HG03457 (cell line): ENCODE measurements at regions not wholly inside any gene's neighbourhood (a gene's known extent, or its start where the extent isn't known, plus 50 kb on each side); places are given as distances from the start of the nearest gene placed in this dataset.
"Not testable (repeated sequence)": the region's sequence is repeated elsewhere in the genome, so short reads cannot be mapped to it uniquely, and the experiment has no call there.

Experiments
- ATAC-seq: cut with Tn5 transposase; IDR thresholded peaks from one replicate; pipeline ENCODE4 v1.9.1; 2021; ENCODE audit warnings: moderate number of reproducible peaks; ENCODE audit not compliant: unreplicated experiment

DNA sequence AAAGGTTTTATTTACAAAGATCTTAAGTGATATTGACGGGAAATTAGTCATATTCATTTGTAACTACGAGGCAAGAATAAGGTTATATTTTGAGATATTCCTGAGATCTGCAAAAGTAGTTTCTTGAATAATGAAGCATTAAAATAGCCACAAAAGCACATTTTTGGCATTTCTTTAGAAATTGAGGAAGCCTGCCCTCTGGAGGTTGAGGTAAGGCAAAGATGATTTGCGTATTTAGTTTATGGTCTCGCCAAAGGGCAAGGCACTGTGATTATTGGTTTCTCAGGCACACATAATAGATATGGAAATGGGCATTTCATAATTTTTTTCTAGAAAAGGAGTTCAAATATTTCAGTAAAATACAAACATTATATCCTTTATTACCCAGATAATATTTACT lies 143.7 kb upstream of the RPRM start:
- ATAC-seq: no peak

- ATAC-seq: no peak
Measured at GRCh38 chr2:153623020-153623419, 144.5 kb upstream of the RPRM start.

- ATAC-seq: no peak
Measured at GRCh38 chr2:153626676-153627075, 148.1 kb upstream of the RPRM start.

DNA sequence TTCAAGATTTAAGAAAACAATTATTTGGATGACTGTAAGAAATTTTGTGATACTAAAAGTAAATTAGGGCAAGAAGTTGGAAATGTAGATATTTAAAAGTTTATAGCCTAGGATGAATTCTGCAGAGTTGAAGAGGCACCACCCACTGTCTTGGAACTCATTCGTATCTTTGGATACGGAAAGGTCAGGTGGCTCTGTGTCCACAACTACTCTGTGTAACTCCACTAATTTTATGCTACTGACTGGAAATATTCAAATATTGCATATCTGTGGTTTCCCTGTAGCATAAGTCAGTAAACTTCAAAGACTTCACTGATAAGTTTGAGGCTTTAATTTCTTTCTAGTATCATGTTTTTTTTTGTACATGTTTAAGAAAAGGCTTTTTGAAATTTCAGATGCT lies 156.9 kb upstream of the RPRM start:
- ATAC-seq: no peak

DNA sequence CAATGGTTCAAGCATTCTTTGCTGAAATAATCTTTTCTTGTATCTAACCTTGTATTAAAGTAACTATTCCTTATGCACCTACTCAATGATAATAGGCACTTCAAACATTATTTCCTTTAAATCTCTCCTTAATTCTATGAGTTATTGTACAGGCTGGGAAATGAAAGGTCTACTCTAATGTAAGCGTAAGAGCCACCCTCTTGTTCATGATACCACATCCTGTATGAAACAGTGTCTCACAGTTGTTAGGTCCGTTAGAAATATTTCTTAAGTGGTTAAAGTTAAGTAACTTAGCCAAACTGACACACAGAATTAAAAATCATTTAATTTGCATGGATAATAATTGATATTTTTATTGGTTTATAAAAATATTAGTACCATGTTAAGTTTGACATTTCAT lies 162.5 kb upstream of the RPRM start:
- no peak for ATAC-seq

- ATAC-seq: no peak
Measured at GRCh38 chr2:153644955-153645354, 166.4 kb upstream of the RPRM start.

GRCh38 chr2:153645599-153645998 lies 167.0 kb upstream of the RPRM start:
- no peak for ATAC-seq

- ATAC-seq: no peak
Measured at GRCh38 chr2:153657651-153658050, 179.1 kb upstream of the RPRM start.

GRCh38 chr2:153661801-153662200 lies 183.2 kb upstream of the RPRM start:
- no peak for ATAC-seq

- ATAC-seq: no peak
Measured at GRCh38 chr2:153663371-153663770, 184.8 kb upstream of the RPRM start.

GRCh38 chr2:153664009-153664408 lies 185.4 kb upstream of the RPRM start:
- ATAC-seq: not testable (repeated sequence)

DNA sequence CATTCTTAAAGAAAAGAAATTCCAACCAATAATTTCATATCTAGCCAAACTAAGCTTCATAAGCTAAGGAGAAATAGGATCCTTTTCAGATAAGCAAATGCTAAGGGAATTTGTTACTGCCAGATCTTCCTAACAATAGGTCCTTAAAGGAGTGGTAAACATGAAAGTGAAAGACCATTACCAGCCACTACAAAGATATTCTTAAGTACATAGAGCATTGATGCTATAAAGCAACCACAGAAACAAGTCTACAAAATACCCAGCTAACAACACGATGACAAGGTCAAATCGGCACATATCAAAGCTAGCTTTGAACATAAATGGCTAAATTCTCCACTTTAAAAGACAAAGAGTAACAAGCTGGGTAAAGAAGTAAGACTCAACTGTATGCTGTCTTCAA lies 188.9 kb upstream of the RPRM start:
- ATAC-seq: no peak

DNA sequence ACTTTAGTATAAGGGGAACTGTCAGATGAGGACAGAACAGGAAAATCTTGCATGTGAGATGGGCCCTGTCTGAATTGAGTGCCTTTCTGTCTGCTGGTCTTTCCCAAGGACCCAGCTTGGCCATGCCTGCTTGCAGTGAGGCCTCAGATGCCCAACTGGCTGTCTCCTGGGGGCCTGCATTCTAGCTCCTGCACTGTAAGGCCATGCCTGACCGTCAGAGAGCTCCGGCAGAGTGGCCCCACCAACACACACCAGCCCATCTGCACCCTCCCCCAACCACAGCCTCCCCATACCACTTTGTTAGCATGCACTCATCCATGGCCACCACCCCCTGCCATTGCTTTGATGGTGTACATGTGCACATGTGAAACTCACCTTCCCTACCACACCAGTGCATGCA lies 190.4 kb upstream of the RPRM start:
- ATAC-seq: no peak

DNA sequence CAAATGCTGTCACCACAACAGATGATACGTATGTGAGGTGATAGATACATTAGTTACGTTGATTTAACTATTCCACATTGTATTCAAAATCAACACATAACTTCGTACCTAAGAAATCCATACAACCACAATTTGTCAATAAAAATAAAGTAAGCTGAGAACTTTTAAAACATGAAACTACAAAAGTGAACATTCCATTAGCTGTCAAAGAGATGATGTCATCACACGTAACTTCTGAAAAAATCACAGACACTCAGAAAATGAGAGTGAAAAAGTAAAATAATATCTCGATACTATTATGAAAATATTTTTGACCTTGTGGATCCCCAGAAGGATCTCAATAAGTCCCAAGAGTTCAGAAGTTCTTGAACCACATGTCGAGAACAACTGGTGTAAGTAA lies 161.6 kb upstream of the GALNT13 start:
- no peak for ATAC-seq

DNA sequence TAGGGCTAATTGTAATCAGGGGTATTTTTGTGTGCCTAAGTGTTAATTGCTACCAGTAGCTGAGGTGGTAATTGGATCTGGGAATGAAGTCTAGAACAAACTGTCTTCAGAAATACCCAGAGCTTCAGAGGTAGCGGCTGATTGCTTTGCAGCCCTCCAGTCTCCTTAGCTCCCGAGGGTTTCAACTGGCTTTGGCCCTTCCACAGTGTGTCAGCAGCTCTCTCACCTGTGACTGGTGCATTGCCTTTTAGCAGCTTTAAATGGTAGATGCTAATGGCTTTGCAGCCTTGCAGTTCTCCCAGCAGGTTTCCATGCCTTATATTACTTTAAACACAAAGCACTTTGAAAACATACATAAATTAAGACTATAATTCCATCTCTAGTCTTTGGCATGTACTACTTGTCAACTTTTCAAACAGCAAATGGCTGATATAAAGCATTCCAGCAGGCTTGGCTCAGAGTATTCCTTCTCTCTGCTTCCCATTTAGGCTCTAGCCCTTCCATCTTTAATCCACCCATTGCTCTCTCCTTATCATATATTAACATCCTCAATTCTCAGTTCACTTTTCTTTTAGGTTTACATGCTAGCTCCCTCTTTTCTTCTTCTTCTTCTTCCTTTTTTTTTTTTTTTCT lies 156.4 kb upstream of the GALNT13 start:
- no peak for ATAC-seq

- ATAC-seq: no peak
Measured at GRCh38 chr2:153717060-153717459, 154.7 kb upstream of the GALNT13 start.

- ATAC-seq: no peak
Measured at GRCh38 chr2:153739394-153739793, 132.3 kb upstream of the GALNT13 start.

DNA sequence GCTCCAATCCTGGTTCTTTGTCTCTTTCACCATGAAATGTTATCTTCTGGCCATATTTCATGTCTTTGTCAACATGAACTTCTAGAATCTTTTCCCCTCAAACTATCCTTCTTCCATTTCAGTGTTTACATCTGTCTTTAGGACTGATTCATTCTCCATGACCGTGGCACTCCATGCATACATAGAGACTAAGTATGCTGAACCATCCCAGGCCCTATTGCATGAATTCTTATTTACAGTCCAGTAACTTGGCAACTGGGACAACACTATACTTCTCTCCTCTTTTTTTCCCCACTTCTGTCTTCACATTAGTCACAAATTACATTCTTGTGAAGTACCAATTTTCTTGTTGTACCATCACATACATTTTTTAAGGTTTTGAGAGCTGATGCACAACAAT lies 109.8 kb upstream of the GALNT13 start:
- no peak for ATAC-seq

DNA sequence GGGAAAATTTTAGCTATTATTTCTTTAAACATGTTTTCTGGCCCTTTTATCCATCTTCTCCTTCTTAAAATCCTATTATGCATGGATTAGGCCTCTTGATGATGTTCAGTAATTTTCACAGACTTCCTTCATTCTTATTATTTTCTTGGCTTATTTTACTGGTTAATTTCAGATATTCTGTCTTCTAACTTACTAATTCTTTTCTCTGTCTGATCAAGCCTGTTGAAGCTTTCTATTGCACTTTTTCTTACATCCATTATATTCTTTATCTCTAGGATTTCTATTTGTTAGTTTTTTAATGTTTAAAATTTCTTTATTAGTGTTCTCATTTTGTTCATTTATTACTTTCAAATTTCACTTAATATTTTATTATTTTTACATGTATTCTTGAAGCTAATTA lies 105.3 kb upstream of the GALNT13 start:
- ATAC-seq: no peak

DNA sequence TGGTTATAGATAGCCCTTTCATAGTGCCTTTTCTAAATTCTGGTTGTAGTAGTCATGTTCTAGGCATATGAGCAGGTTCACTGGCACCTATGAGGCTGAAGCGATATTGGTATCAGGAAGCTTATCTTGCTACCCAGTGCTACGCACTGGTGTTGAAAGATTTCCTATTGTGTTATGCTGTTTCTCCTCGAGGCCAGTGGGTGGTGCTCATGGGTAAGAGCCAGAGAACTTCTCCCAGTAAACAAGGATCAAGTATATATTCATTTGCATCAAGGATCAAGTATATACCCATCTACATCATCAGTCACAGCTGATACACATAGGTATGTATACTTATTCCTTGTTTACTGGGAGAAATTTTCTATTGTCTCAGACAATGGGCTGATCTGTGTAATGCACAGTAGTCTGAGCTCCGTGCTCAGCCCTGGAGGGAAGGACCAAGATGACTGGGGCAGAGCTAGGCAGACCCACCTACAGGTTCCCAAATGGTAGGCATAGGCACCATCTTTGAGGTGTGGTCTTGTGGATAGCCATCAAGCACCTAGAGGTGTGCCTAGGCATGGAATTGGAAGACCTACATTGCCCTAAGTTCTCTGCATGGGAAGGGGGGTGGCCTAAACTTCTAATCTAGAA lies 101.2 kb upstream of the GALNT13 start:
- ATAC-seq: no peak

DNA sequence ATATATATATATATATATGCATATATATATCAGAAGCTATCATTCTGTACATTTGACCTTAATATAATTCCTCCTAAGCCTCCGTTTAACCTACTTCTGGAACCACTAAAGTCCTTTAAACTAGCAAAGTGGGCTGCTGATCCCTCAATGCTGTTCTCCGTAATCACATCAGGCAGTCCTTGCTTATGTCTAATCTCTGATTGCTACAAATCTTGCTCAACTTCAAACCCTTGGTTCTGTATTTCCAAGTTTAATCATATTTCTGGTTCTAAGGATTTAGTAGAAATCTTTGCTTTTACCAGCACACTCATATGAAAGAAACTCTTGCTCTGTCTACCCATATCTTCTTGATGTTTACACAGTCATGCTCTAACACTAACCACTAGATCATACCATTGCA lies 91.5 kb upstream of the GALNT13 start:
- ATAC-seq: no peak

DNA sequence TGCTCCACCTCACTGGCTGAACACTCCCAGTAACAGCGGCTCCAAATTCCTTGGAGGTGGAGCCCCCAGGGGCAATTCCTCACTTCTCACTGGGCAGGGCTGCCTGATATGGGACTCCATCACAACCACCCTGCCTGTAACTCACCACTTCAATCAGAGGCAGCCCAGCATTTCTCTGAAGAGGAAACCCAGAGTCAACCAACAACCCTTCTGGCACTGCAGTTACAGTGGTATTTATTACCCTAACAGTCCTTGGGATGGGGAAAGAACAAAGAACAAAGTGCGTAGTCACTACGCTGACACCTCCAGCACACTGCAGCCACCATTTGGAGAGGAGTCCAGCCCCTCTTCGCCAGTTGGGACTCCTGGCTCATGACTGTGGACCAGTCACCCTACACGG lies 85.7 kb upstream of the GALNT13 start:
- ATAC-seq: no peak

DNA sequence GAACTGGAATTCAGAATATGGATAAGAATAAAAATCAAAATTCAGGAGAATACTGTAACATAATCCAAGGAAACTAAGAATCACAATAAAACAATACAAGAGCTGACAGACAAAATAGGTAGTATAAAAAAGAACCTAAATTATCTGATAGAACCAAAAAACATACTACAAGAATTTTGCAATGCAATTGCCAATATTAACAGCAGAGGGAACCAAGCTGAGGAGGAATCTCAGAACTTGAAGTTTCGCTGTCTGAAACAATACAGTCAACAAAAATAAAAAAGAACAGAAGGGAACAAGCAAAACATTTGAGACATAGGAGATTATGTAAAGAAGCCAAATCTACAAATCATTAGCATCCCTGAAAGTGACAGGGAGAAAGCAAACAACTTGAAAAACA lies 84.1 kb upstream of the GALNT13 start:
- no peak for ATAC-seq
